ENCODE measurements at regions not wholly inside any gene's neighbourhood (a gene's known extent, or its start where the extent isn't known, plus 50 kb on each side); places are given as distances from the start of the nearest gene placed in this dataset.
"Not testable (repeated sequence)": the region's sequence is repeated elsewhere in the genome, so short reads cannot be mapped to it uniquely, and the experiment has no call there.

DNA sequence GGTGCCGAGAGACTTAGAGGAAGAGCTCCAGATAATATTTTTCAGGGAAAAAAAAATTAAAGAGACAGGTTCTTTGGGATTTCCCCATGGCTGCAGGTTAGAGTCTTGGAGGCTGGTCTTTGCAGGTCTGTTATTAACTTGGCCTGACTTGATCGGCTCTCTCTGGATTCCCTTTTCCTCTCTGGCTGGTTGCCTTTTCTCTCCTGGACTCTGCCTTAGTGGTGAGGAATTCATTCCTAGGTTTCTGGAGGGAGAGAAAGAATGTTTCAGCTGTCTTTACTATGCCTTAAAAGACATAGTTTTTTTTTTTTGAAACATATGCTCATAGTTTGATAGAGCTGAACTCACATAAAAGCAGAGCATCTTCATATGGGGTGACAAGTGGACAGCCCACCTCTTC, 336.3 kb downstream of the BMP4 start:
- Histone ChIP-seq H3K4me3 (ENCODE audit: low read length) (no peak overlapping the region), H4K20me1 (ENCODE audit: low read length) (no peaks in the 10 kb centered on the region), H3K79me2 (ENCODE audit: low read length) (no peaks in the 10 kb centered on the region), H3K9me2 (replicated peaks; ENCODE audit: low read length) (no peaks in the 10 kb centered on the region), H3K36me3 (ENCODE audit: low read depth, low read length) (no peaks in the 10 kb centered on the region), H3K27ac (ENCODE audit: low read length) (no peak overlapping the region), H3K9ac (ENCODE audit: low read length) (no peak overlapping the region), H3F3A (ENCODE audit: low read length, unreplicated experiment) (no peaks in the 10 kb centered on the region), H3K27me3 (ENCODE audit: low read length) (peaks cover 4% of the 10 kb centered on the region; the same call in 1 of the 2 replicates), H3K4me2 (ENCODE audit: low read length) (no peak overlapping the region), H2AFZ (ENCODE audit: low read length) (no peak overlapping the region), H3K9me3 (ENCODE audit: low read length) (no peaks in the 10 kb centered on the region), H3K4me1 (ENCODE audit: insufficient read depth, low read length) (0 out of 2 replicates have a peak, but pooled peaks cover 4% of the 10 kb centered on the region)
- ChIA-PET POLR2A (ENCODE audit: unreplicated experiment) (no interaction called here), CTCF (interaction anchor here (0.6 kb wide), 1 partner anchor 176 kb away, joined by 3 read pairs; no protein-coding TSS in a partner anchor)
- intact Hi-C loops (cut with micrococcal nuclease) = no loop called here
- ATAC-seq (no peak; the same call in 1 of the 2 replicates), DNase-seq (no peak)
- no peak for TF ChIP-seq EZH2 (IDR thresholded peaks at IDR 0.05; ENCODE audit: low read length, unreplicated experiment)
- BruUV-seq (replicated peaks) = no TSS peak

- no peaks in the 10 kb centered on the region for H3K9me3 ChIP-seq (ENCODE audit: low read length)
- H3K4me1 ChIP-seq (ENCODE audit: insufficient read depth, low read length) = 0 out of 2 replicates have a peak, but pooled peaks cover 4% of the 10 kb centered on the region
- DNase-seq (peak; percentile 44), ATAC-seq (peak; percentile 72)
- intact Hi-C loops (cut with micrococcal nuclease) = loop anchor here (10.0 kb wide), 2 partner anchors 165 to 725 kb away; no protein-coding TSS in a partner anchor
- no peak overlapping the region for H3K4me3 ChIP-seq (ENCODE audit: low read length)
- H3F3A ChIP-seq (ENCODE audit: low read length, unreplicated experiment) = no peaks in the 10 kb centered on the region
- H3K36me3 ChIP-seq (ENCODE audit: low read depth, low read length) = no peaks in the 10 kb centered on the region
- no peaks in the 10 kb centered on the region for H3K79me2 ChIP-seq (ENCODE audit: low read length)
- POLR2A ChIA-PET (ENCODE audit: unreplicated experiment) = no interaction called here
- peaks cover under 1% of the 10 kb centered on the region; the same call in 1 of the 2 replicates for H3K27me3 ChIP-seq (ENCODE audit: low read length)
- H2AFZ ChIP-seq (ENCODE audit: low read length) = no peak overlapping the region
- TF ChIP-seq CTCF (conservative IDR thresholded peaks at IDR 0.05; ENCODE audit: low read depth, low read length) (no peak), EZH2phosphoT487 (IDR thresholded peaks at IDR 0.05; ENCODE audit: borderline replicate concordance, low read length) (no peak), EZH2 (IDR thresholded peaks at IDR 0.05; ENCODE audit: low read length, unreplicated experiment) (no peak)
- CTCF ChIA-PET = no interaction called here
- no peaks in the 10 kb centered on the region for H3K9me2 ChIP-seq (replicated peaks; ENCODE audit: low read length)
- no peak overlapping the region for H3K9ac ChIP-seq (ENCODE audit: low read length)
- no peaks in the 10 kb centered on the region for H4K20me1 ChIP-seq (ENCODE audit: low read length)
- no TSS peak for BruUV-seq (replicated peaks)
- no peak overlapping the region for H3K27ac ChIP-seq (ENCODE audit: low read length)
- H3K4me2 ChIP-seq (ENCODE audit: low read length) = no peak overlapping the region
Observed at GRCh38 chr14:53619691-53620231, 336.9 kb downstream of the BMP4 start.

DNA sequence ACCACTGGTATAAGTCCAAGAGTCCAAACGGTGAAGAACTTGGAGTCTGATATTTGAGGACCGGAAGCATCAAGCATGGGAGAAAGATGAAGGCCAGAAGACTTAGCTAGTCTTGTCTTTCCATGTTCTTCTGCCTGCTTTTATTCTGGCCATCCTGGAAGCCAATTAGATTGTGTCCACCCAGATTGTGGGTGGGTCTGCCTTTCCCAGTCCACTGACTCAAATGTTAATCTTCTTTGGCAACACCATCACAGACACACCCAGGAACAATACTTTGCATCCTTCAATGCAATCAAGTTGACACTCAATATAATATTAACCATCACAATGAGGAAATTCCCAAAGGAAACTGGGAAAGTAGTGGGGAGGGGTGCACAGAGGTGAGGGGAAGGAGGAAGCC, 340.1 kb downstream of the BMP4 start:
- POLR2A ChIA-PET (ENCODE audit: unreplicated experiment); H3K9ac ChIP-seq (ENCODE audit: low read length); ATAC-seq; H3K9me2 ChIP-seq (replicated peaks; ENCODE audit: low read length); H2AFZ ChIP-seq (ENCODE audit: low read length); DNase-seq; CTCF ChIA-PET; H3K36me3 ChIP-seq (ENCODE audit: low read depth, low read length); H3K9me3 ChIP-seq (ENCODE audit: low read length); H3K27me3 ChIP-seq (ENCODE audit: low read length); H4K20me1 ChIP-seq (ENCODE audit: low read length); BruUV-seq (replicated peaks); H3K4me2 ChIP-seq (ENCODE audit: low read length); H3F3A ChIP-seq (ENCODE audit: low read length, unreplicated experiment); H3K79me2 ChIP-seq (ENCODE audit: low read length); H3K27ac ChIP-seq (ENCODE audit: low read length); H3K4me3 ChIP-seq (ENCODE audit: low read length): not testable (repeated sequence)
- intact Hi-C loops (cut with micrococcal nuclease) = loop anchor here (10.0 kb wide), 2 partner anchors 162 to 728 kb away; no protein-coding TSS in a partner anchor
- H3K4me1 ChIP-seq (ENCODE audit: insufficient read depth, low read length) = peaks cover 19% of the 10 kb centered on the region

Measured in PC-3 (cell line).